ENCODE measurements at regions not wholly inside any gene's neighbourhood (a gene's known extent, or its start where the extent isn't known, plus 50 kb on each side); places are given as distances from the start of the nearest gene placed in this dataset.

- no peak for TF ChIP-seq CTCF (conservative IDR thresholded peaks at IDR 0.05; ENCODE audit: low read length)
- no peak for TF ChIP-seq EZH2phosphoT487 (IDR thresholded peaks at IDR 0.05; ENCODE audit: borderline replicate concordance, low read depth, low read length)
Observed at GRCh38 chr5:4222147-4222546, 626.5 kb downstream of the IRX1 start.

Measured in OCI-LY7 (cell line).